ENCODE measurements at regions not wholly inside any gene's neighbourhood (a gene's known extent, or its start where the extent isn't known, plus 50 kb on each side); places are given as distances from the start of the nearest gene placed in this dataset.

DNA sequence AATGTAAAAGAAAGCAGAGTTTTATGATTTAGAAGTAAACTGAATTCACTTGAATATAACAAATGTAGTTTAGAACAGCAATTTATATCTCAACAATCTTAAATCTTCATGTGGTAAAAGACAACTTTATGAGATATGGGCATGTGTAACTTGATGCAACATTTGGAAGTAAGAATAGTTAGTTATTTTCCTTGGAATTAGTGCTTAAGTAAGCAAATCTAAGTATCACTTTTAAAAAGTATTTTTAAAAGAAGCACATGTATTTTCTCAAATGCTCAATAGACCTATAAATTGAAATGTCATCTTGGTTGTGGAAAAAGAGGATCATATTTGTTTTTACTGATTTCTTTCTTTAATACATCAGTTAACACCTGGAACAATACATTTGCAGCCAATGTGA is 340.3 kb upstream of the CDH6 start:
- Histone ChIP-seq H3F3A (ENCODE audit: control insufficient read depth, insufficient read depth) (no peaks in the 10 kb centered on the region), H3K27me3 (ENCODE audit: control insufficient read depth, low read length) (no peaks in the 10 kb centered on the region), H3K79me2 (ENCODE audit: control insufficient read depth, low read length) (no peaks in the 10 kb centered on the region), H3K4me3 (ENCODE audit: low read length) (no peak overlapping the region), H3K36me3 (ENCODE audit: control insufficient read depth, low read length) (no peaks in the 10 kb centered on the region), H3K4me1 (ENCODE audit: control insufficient read depth, low read length) (no peaks in the 10 kb centered on the region), H3K4me2 (ENCODE audit: low read length) (no peak overlapping the region), H3K9me2 (replicated peaks; ENCODE audit: control insufficient read depth, low read length) (no peaks in the 10 kb centered on the region), H3K27ac (ENCODE audit: low read depth, low read length) (no peak overlapping the region), H3K9me3 (ENCODE audit: control insufficient read depth, insufficient read depth, low read length) (no peaks in the 10 kb centered on the region), H4K20me1 (ENCODE audit: control insufficient read depth, insufficient read depth, low read depth, low read length) (no peaks in the 10 kb centered on the region)
- TF ChIP-seq EZH2phosphoT487 (IDR thresholded peaks at IDR 0.05; ENCODE audit: borderline replicate concordance, low read length): no peak
- no peak for TF ChIP-seq CTCF (IDR thresholded peaks at IDR 0.05; ENCODE audit: low read depth, low read length, poor library complexity, severe bottlenecking)

DNA sequence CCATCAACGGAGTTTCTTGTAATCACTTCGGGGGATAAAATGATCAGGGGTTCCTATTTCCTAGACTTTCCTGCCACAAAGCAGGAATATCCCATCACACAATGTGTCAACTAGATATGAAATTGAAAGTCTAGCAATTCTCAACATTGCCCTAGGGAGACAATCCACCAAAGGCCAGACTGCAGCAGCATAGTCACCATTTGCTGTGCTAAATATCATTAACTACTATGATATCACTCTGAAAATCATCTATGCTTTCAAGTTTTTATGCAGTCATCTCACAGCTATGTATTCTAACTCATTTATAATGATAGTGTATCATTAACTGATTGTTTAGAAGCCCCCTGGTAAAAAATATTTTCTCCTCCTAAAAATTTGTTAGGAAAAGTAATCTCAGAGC is 342.6 kb upstream of the CDH6 start:
- Histone ChIP-seq H3K4me1 (ENCODE audit: control insufficient read depth, low read length) (no peaks in the 10 kb centered on the region), H3K4me3 (ENCODE audit: low read length) (no peak overlapping the region), H4K20me1 (ENCODE audit: control insufficient read depth, insufficient read depth, low read depth, low read length) (no peaks in the 10 kb centered on the region), H3K27me3 (ENCODE audit: control insufficient read depth, low read length) (no peaks in the 10 kb centered on the region), H3F3A (ENCODE audit: control insufficient read depth, insufficient read depth) (no peaks in the 10 kb centered on the region), H3K9me2 (replicated peaks; ENCODE audit: control insufficient read depth, low read length) (no peaks in the 10 kb centered on the region), H3K36me3 (ENCODE audit: control insufficient read depth, low read length) (no peaks in the 10 kb centered on the region), H3K9me3 (ENCODE audit: control insufficient read depth, insufficient read depth, low read length) (no peaks in the 10 kb centered on the region), H3K79me2 (ENCODE audit: control insufficient read depth, low read length) (no peaks in the 10 kb centered on the region), H3K4me2 (ENCODE audit: low read length) (no peak overlapping the region), H3K27ac (ENCODE audit: low read depth, low read length) (no peak overlapping the region)
- TF ChIP-seq EZH2phosphoT487 (IDR thresholded peaks at IDR 0.05; ENCODE audit: borderline replicate concordance, low read length): no peak
- no peak for TF ChIP-seq CTCF (IDR thresholded peaks at IDR 0.05; ENCODE audit: low read depth, low read length, poor library complexity, severe bottlenecking)

GRCh38 chr5:30849931-30850710 is 343.4 kb upstream of the CDH6 start:
- Histone ChIP-seq H3K27me3 (ENCODE audit: control insufficient read depth, low read length) (no peaks in the 10 kb centered on the region), H3K27ac (ENCODE audit: low read depth, low read length) (no peak overlapping the region), H3K4me3 (ENCODE audit: low read length) (no peak overlapping the region), H3K9me2 (replicated peaks; ENCODE audit: control insufficient read depth, low read length) (no peaks in the 10 kb centered on the region), H4K20me1 (ENCODE audit: control insufficient read depth, insufficient read depth, low read depth, low read length) (no peaks in the 10 kb centered on the region), H3K79me2 (ENCODE audit: control insufficient read depth, low read length) (no peaks in the 10 kb centered on the region), H3K4me1 (ENCODE audit: control insufficient read depth, low read length) (no peaks in the 10 kb centered on the region), H3F3A (ENCODE audit: control insufficient read depth, insufficient read depth) (no peaks in the 10 kb centered on the region), H3K4me2 (ENCODE audit: low read length) (no peak overlapping the region), H3K9me3 (ENCODE audit: control insufficient read depth, insufficient read depth, low read length) (no peaks in the 10 kb centered on the region), H3K36me3 (ENCODE audit: control insufficient read depth, low read length) (no peaks in the 10 kb centered on the region)
- TF ChIP-seq CTCF (IDR thresholded peaks at IDR 0.05; ENCODE audit: low read depth, low read length, poor library complexity, severe bottlenecking): no peak
- TF ChIP-seq EZH2phosphoT487 (IDR thresholded peaks at IDR 0.05; ENCODE audit: borderline replicate concordance, low read length): no peak
